NCI-H2081 treated with DMSO at 0.1 percent for 48 hours (cell line): ENCODE measurements at regions not wholly inside any gene's neighbourhood (a gene's known extent, or its start where the extent isn't known, plus 50 kb on each side); places are given as distances from the start of the nearest gene placed in this dataset.
"Not testable (repeated sequence)": the region's sequence is repeated elsewhere in the genome, so short reads cannot be mapped to it uniquely, and the experiment has no call there.

Experiments
- DNase-seq: peaks from one replicate; lab custom pipeline; 2025; lab: John Stamatoyannopoulos, UW

GRCh38 chr3:181609030-181609767 lies 102.5 kb upstream of the SOX2 start:
- DNase-seq, result peak; percentile 42

- DNase-seq, result no peak
Observed at GRCh38 chr3:181604267-181604666, 107.5 kb upstream of the SOX2 start.

- no peak for DNase-seq
Observed at GRCh38 chr3:181596126-181596525, 115.6 kb upstream of the SOX2 start.

- not testable (repeated sequence) for DNase-seq
Observed at GRCh38 chr3:181590939-181591338, 120.8 kb upstream of the SOX2 start.

- no peak for DNase-seq
Observed at GRCh38 chr3:181582619-181583018, 129.1 kb upstream of the SOX2 start.

GRCh38 chr3:181581656-181582055 lies 130.1 kb upstream of the SOX2 start:
- no peak for DNase-seq

GRCh38 chr3:181578743-181579142 lies 133.0 kb upstream of the SOX2 start:
- no peak for DNase-seq

- DNase-seq, result no peak
Observed at GRCh38 chr3:181572432-181572831, 139.3 kb upstream of the SOX2 start.

- DNase-seq, result no peak
Observed at GRCh38 chr3:181570472-181570871, 141.3 kb upstream of the SOX2 start.

GRCh38 chr3:181569356-181569940 lies 142.3 kb upstream of the SOX2 start:
- DNase-seq, result no peak

- DNase-seq, result no peak
Observed at GRCh38 chr3:181568693-181569092, 143.0 kb upstream of the SOX2 start.

- DNase-seq, result no peak
Observed at GRCh38 chr3:181568248-181568647, 143.5 kb upstream of the SOX2 start.

GRCh38 chr3:181567311-181568075 lies 144.2 kb upstream of the SOX2 start:
- no peak for DNase-seq

- no peak for DNase-seq
Observed at GRCh38 chr3:181565416-181565815, 146.3 kb upstream of the SOX2 start.

GRCh38 chr3:181564222-181564621 lies 147.5 kb upstream of the SOX2 start:
- DNase-seq, result no peak

GRCh38 chr3:181561139-181562031 lies 150.3 kb upstream of the SOX2 start:
- no peak for DNase-seq

- DNase-seq, result no peak
Observed at GRCh38 chr3:181558870-181559269, 152.9 kb upstream of the SOX2 start.

GRCh38 chr3:181555681-181556080 lies 156.0 kb upstream of the SOX2 start:
- no peak for DNase-seq

GRCh38 chr3:181554233-181554765 lies 157.4 kb upstream of the SOX2 start:
- no peak for DNase-seq

- DNase-seq, result no peak
Observed at GRCh38 chr3:181549266-181549665, 162.5 kb upstream of the SOX2 start.

GRCh38 chr3:181541414-181541813 lies 170.3 kb upstream of the SOX2 start:
- no peak for DNase-seq

- DNase-seq, result no peak
Observed at GRCh38 chr3:181534781-181535221, 176.9 kb upstream of the SOX2 start.
